ENCODE measurements at regions not wholly inside any gene's neighbourhood (a gene's known extent, or its start where the extent isn't known, plus 50 kb on each side); places are given as distances from the start of the nearest gene placed in this dataset.
A peak's percentile ranks its signal among the peaks of the same experiment; 100 is the strongest.

GRCh38 chr1:68314151-68314780 lies 81.9 kb upstream of the WLS start:
- H2AFZ ChIP-seq, result peak overlapping the region; percentile 24
- no peaks in the 10 kb centered on the region for H3K9me2 ChIP-seq (replicated peaks; ENCODE audit: insufficient read depth)
- no peak overlapping the region for H3K27ac ChIP-seq
- H4K20me1 ChIP-seq (ENCODE audit: insufficient read depth, poor library complexity, severe bottlenecking), result no peaks in the 10 kb centered on the region
- 47% methylated on average over 3 of the region's 3 CpGs for WGBS (ENCODE audit: low lambda C conversion rate, missing lambda C conversion rate)
- H3K4me1 ChIP-seq (ENCODE audit: insufficient read depth), result no peaks in the 10 kb centered on the region
- no peaks in the 10 kb centered on the region for H3K36me3 ChIP-seq (replicated peaks; ENCODE audit: insufficient read depth, low read depth)
- no peak for TF ChIP-seq EZH2phosphoT487 (IDR thresholded peaks at IDR 0.05; ENCODE audit: low read depth, severe bottlenecking, unreplicated experiment)
- no peak for TF ChIP-seq EZH2 (IDR thresholded peaks at IDR 0.05; ENCODE audit: borderline replicate concordance)
- no peak for TF ChIP-seq CTCF (IDR thresholded peaks at IDR 0.05; ENCODE audit: poor library complexity)
- H3K4me2 ChIP-seq, result no peak overlapping the region
- no peak for DNase-seq (ENCODE audit: low spot score)
- no peaks in the 10 kb centered on the region for H3K79me2 ChIP-seq
- H3K4me3 ChIP-seq, result no peak overlapping the region
- H3K9me3 ChIP-seq (ENCODE audit: low read depth), result no peaks in the 10 kb centered on the region
- no peaks in the 10 kb centered on the region for H3K27me3 ChIP-seq

DNA sequence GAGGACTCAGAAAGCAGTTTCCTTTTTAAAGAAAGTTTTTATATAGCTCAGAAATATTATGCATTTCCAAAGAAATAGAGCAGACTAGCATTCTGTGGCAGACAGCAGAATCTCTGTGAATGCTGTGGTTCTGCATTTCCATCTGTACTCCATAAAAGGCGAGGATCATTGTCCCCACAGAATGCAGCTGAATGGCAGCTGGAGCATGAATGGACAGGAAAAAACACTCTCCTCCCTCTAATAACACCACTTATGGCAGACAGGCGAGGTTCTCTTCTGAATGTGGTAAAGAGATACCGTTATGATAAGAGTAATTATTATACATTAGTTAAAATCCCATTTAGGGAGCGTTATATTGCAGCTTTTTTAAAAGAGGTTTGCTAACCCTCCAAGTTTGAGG lies 81.4 kb upstream of the WLS start:
- no peaks in the 10 kb centered on the region for H3K79me2 ChIP-seq

DNA sequence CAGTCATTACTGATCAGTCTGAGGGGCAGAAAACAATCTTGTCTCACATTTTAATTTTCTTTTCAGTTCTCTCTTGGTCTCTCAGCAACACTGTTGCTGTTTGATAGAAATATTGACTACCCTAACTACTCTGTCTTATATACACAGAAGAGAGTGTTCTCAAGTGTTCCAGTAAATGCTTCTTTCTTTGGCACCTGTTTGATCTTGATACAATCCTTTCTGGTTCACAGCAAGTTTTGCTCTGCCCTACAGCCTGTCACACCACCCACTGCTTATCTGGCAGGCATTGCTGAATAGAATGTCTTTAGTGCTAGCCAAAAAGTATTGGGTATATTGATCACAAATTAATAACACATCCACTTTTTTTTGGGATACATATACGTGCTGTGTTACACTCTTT lies 75.7 kb upstream of the WLS start:
- Histone ChIP-seq H3K4me3 (no peak overlapping the region), H3K27me3 (no peaks in the 10 kb centered on the region), H3K4me2 (no peak overlapping the region), H3K9me2 (replicated peaks; ENCODE audit: insufficient read depth) (no peaks in the 10 kb centered on the region), H4K20me1 (ENCODE audit: insufficient read depth, poor library complexity, severe bottlenecking) (no peaks in the 10 kb centered on the region), H3K4me1 (ENCODE audit: insufficient read depth) (no peaks in the 10 kb centered on the region), H2AFZ (no peak overlapping the region), H3K79me2 (no peaks in the 10 kb centered on the region), H3K9me3 (ENCODE audit: low read depth) (no peaks in the 10 kb centered on the region), H3K36me3 (replicated peaks; ENCODE audit: insufficient read depth, low read depth) (no peaks in the 10 kb centered on the region), H3K27ac (no peak overlapping the region)
- whole genome bisulfite sequencing (ENCODE audit: low lambda C conversion rate, missing lambda C conversion rate), result 96% methylated on average over 1 of the region's 1 CpG
- no peak for DNase-seq (ENCODE audit: low spot score)
- TF ChIP-seq CTCF (IDR thresholded peaks at IDR 0.05; ENCODE audit: poor library complexity), result no peak

More for the DNA sequence above, 81.4 kb upstream of the WLS start:
- WGBS (ENCODE audit: low lambda C conversion rate, missing lambda C conversion rate), result 39% methylated on average over 4 of the region's 4 CpGs
- Histone ChIP-seq H3K36me3 (replicated peaks; ENCODE audit: insufficient read depth, low read depth) (no peaks in the 10 kb centered on the region), H4K20me1 (ENCODE audit: insufficient read depth, poor library complexity, severe bottlenecking) (no peaks in the 10 kb centered on the region), H3K9me3 (ENCODE audit: low read depth) (no peaks in the 10 kb centered on the region), H3K27ac (no peak overlapping the region), H3K4me2 (no peak overlapping the region), H2AFZ (peak overlapping the region; percentile 24), H3K4me3 (no peak overlapping the region), H3K9me2 (replicated peaks; ENCODE audit: insufficient read depth) (no peaks in the 10 kb centered on the region), H3K4me1 (ENCODE audit: insufficient read depth) (no peaks in the 10 kb centered on the region), H3K27me3 (no peaks in the 10 kb centered on the region)
- TF ChIP-seq CTCF (IDR thresholded peaks at IDR 0.05; ENCODE audit: poor library complexity) (no peak), EZH2 (IDR thresholded peaks at IDR 0.05; ENCODE audit: borderline replicate concordance) (no peak), EZH2phosphoT487 (IDR thresholded peaks at IDR 0.05; ENCODE audit: low read depth, severe bottlenecking, unreplicated experiment) (no peak)
- no peak for DNase-seq (ENCODE audit: low spot score)

DNA sequence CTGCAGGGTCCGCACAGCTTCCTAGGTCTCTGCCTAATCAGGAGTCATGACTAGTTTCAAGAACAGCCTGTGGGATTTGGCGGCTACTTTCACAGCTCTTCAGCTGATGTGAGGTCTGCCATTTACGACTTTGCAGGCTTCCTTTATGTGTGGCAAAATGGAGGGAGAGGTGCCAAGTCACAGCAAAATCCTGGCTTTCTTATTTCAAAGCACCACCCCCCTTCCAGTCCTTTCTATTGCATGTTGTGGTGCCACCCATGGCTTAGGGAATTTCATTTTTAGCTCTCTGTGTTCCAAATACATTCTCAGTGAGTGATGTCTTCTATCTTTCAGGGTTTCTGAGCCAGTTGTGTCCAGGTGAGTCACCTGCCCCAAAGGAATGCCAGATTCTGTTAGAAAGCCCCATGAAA lies 75.1 kb upstream of the WLS start:
- Histone ChIP-seq H2AFZ (peak overlapping the region; percentile 35), H3K36me3 (replicated peaks; ENCODE audit: insufficient read depth, low read depth) (no peaks in the 10 kb centered on the region), H3K9me2 (replicated peaks; ENCODE audit: insufficient read depth) (no peaks in the 10 kb centered on the region), H4K20me1 (ENCODE audit: insufficient read depth, poor library complexity, severe bottlenecking) (no peaks in the 10 kb centered on the region), H3K4me3 (no peak overlapping the region), H3K27ac (no peak overlapping the region), H3K9me3 (ENCODE audit: low read depth) (no peaks in the 10 kb centered on the region), H3K4me1 (ENCODE audit: insufficient read depth) (no peaks in the 10 kb centered on the region), H3K27me3 (no peaks in the 10 kb centered on the region), H3K79me2 (no peaks in the 10 kb centered on the region), H3K4me2 (no peak overlapping the region)
- no peak for DNase-seq (ENCODE audit: low spot score)
- WGBS (ENCODE audit: low lambda C conversion rate, missing lambda C conversion rate), result 50% methylated on average over 3 of the region's 3 CpGs
- TF ChIP-seq EZH2 (IDR thresholded peaks at IDR 0.05; ENCODE audit: borderline replicate concordance) (no peak), CTCF (IDR thresholded peaks at IDR 0.05; ENCODE audit: poor library complexity) (no peak), EZH2phosphoT487 (IDR thresholded peaks at IDR 0.05; ENCODE audit: low read depth, severe bottlenecking, unreplicated experiment) (no peak)
